ENCODE measurements at regions not wholly inside any gene's neighbourhood (a gene's known extent, or its start where the extent isn't known, plus 50 kb on each side); places are given as distances from the start of the nearest gene placed in this dataset.

DNA sequence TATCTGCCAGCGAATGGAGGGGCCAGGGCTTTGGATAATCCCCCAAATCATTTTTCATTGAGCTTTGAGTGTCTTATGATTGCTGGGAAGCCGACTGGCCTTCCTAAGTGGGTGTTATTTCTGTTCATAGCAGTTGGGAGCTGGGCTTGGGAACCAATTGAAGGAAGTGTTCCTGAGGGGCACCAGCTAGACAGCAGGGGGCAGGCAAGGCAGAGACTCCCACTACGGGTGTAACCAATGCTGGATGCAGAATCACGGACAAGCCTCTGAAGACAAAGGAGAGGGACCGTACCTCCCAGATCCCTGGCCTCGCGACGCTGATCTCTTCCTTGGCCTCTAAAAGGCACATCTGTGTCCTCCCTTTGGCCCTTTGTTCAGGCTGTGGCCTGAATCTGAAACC lies 149.0 kb upstream of the PRMT8 start:
- DNase-seq (ENCODE audit: insufficient read length, low spot score, missing footprints), result peak; percentile 87
- Histone ChIP-seq H3K4me2 (ENCODE audit: insufficient read depth, low read length) (no peak overlapping the region), H3K27me3 (ENCODE audit: insufficient read depth, low read length) (peaks cover 24% of the 10 kb centered on the region), H3K79me2 (ENCODE audit: insufficient read depth, low read length) (no peaks in the 10 kb centered on the region), H2AFZ (ENCODE audit: low read length) (no peak overlapping the region), H3K36me3 (ENCODE audit: insufficient read depth, low read length) (no peaks in the 10 kb centered on the region), H3K9me3 (ENCODE audit: low read depth, low read length) (no peaks in the 10 kb centered on the region), H3K27ac (ENCODE audit: low read depth, low read length) (no peak overlapping the region), H3K4me1 (ENCODE audit: insufficient read depth, low read length) (no peaks in the 10 kb centered on the region), H3K4me3 (ENCODE audit: insufficient read depth, low read length) (no peak overlapping the region), H4K20me1 (ENCODE audit: insufficient read depth, low read length) (no peaks in the 10 kb centered on the region)
- TF ChIP-seq, protein P1, sequence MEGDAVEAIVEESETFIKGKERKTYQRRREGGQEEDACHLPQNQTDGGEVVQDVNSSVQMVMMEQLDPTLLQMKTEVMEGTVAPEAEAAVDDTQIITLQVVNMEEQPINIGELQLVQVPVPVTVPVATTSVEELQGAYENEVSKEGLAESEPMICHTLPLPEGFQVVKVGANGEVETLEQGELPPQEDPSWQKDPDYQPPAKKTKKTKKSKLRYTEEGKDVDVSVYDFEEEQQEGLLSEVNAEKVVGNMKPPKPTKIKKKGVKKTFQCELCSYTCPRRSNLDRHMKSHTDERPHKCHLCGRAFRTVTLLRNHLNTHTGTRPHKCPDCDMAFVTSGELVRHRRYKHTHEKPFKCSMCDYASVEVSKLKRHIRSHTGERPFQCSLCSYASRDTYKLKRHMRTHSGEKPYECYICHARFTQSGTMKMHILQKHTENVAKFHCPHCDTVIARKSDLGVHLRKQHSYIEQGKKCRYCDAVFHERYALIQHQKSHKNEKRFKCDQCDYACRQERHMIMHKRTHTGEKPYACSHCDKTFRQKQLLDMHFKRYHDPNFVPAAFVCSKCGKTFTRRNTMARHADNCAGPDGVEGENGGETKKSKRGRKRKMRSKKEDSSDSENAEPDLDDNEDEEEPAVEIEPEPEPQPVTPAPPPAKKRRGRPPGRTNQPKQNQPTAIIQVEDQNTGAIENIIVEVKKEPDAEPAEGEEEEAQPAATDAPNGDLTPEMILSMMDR (IDR thresholded peaks at IDR 0.05; ENCODE audit: extremely low read depth, low read depth, low read length), result peak; percentile 52

DNA sequence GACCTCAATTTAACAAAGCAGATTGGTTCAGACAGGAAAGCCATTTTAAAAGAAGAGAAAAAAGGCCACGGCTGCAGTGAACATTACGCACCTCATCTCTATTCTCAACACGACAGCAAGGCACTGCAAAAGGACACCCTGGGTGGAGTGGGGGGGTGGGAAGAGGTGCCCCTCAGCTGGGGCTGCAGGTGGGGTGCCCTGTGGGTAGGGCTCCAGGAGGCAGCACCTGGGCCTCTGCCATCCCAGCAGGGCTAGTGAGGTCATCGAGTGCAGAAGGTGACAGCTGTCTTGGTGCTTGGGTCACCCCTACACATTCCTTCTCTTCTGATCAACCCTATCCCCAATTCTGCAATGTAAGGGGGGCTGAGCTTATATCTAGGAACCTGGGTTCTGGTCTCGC lies 142.9 kb upstream of the PRMT8 start:
- H3K27me3 ChIP-seq (ENCODE audit: insufficient read depth, low read length), result peaks cover 17% of the 10 kb centered on the region
- no peak overlapping the region for H3K4me3 ChIP-seq (ENCODE audit: insufficient read depth, low read length)
- H3K79me2 ChIP-seq (ENCODE audit: insufficient read depth, low read length), result no peaks in the 10 kb centered on the region
- no peaks in the 10 kb centered on the region for H3K4me1 ChIP-seq (ENCODE audit: insufficient read depth, low read length)
- no peaks in the 10 kb centered on the region for H3K36me3 ChIP-seq (ENCODE audit: insufficient read depth, low read length)
- H3K27ac ChIP-seq (ENCODE audit: low read depth, low read length), result no peak overlapping the region
- DNase-seq (ENCODE audit: insufficient read length, low spot score, missing footprints), result no peak
- no peak overlapping the region for H3K4me2 ChIP-seq (ENCODE audit: insufficient read depth, low read length)
- TF ChIP-seq, protein P1 (IDR thresholded peaks at IDR 0.05; ENCODE audit: extremely low read depth, low read depth, low read length), result no peak
- no peaks in the 10 kb centered on the region for H4K20me1 ChIP-seq (ENCODE audit: insufficient read depth, low read length)
- no peak overlapping the region for H2AFZ ChIP-seq (ENCODE audit: low read length)
- no peaks in the 10 kb centered on the region for H3K9me3 ChIP-seq (ENCODE audit: low read depth, low read length)

DNA sequence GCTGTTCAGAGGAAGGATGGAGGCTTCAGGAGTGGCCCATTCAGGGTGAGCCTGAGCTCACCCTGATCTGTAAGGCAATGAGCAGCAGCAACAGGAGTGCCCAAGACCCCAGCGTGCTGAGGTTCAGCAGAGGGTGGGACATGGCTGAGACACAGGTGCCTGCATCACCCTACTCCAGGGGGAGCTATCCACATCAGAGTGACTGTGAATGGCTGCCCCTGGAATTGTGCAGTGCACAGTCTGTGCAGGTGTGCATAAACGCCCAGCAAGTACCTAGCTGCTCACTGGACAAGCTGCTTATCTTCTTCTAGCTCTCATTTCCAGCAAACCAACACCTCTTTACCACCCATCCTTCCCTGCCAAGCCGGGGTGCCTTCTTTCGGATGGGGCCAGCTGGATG lies 140.6 kb upstream of the PRMT8 start:
- Histone ChIP-seq H3K9me3 (ENCODE audit: low read depth, low read length) (no peaks in the 10 kb centered on the region), H3K4me2 (ENCODE audit: insufficient read depth, low read length) (no peak overlapping the region), H3K4me3 (ENCODE audit: insufficient read depth, low read length) (no peak overlapping the region), H3K27ac (ENCODE audit: low read depth, low read length) (no peak overlapping the region), H4K20me1 (ENCODE audit: insufficient read depth, low read length) (no peaks in the 10 kb centered on the region), H3K36me3 (ENCODE audit: insufficient read depth, low read length) (no peaks in the 10 kb centered on the region), H3K79me2 (ENCODE audit: insufficient read depth, low read length) (no peaks in the 10 kb centered on the region), H3K4me1 (ENCODE audit: insufficient read depth, low read length) (no peaks in the 10 kb centered on the region), H2AFZ (ENCODE audit: low read length) (no peak overlapping the region), H3K27me3 (ENCODE audit: insufficient read depth, low read length) (peaks cover 25% of the 10 kb centered on the region)
- no peak for DNase-seq (ENCODE audit: insufficient read length, low spot score, missing footprints)
- TF ChIP-seq, protein P1 (IDR thresholded peaks at IDR 0.05; ENCODE audit: extremely low read depth, low read depth, low read length), result no peak

DNA sequence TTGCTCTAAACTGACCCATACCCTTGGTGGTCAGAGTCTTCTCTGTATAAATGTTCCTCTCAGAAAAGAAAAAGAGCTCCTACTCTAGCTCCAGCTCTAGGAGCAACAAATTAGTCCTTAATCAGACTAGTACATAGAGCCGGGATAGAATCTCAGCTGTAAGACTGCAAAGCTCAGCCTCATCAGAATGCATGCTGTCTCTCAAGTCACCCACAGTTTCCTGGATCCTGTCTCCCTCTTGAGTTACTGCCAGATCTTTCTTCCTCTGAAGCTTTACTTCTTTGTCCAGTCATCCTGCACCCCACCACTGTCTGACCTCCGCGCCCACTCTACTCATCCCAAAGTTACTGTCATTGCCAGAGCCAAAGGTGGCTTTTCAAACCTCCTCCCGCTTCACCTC lies 139.3 kb upstream of the PRMT8 start:
- Histone ChIP-seq H3K27me3 (ENCODE audit: insufficient read depth, low read length) (peaks cover 25% of the 10 kb centered on the region), H2AFZ (ENCODE audit: low read length) (no peak overlapping the region), H3K4me2 (ENCODE audit: insufficient read depth, low read length) (no peak overlapping the region), H3K4me1 (ENCODE audit: insufficient read depth, low read length) (no peaks in the 10 kb centered on the region), H3K79me2 (ENCODE audit: insufficient read depth, low read length) (no peaks in the 10 kb centered on the region), H3K36me3 (ENCODE audit: insufficient read depth, low read length) (no peaks in the 10 kb centered on the region), H3K9me3 (ENCODE audit: low read depth, low read length) (no peaks in the 10 kb centered on the region), H4K20me1 (ENCODE audit: insufficient read depth, low read length) (no peaks in the 10 kb centered on the region), H3K27ac (ENCODE audit: low read depth, low read length) (no peak overlapping the region), H3K4me3 (ENCODE audit: insufficient read depth, low read length) (no peak overlapping the region)
- DNase-seq (ENCODE audit: insufficient read length, low spot score, missing footprints), result no peak
- TF ChIP-seq, protein P1 (IDR thresholded peaks at IDR 0.05; ENCODE audit: extremely low read depth, low read depth, low read length), result no peak

All from osteoblast (primary cell).